Caco-2 (cell line): ENCODE measurements at regions not wholly inside any gene's neighbourhood (a gene's known extent, or its start where the extent isn't known, plus 50 kb on each side); places are given as distances from the start of the nearest gene placed in this dataset.

Experiments
- BruUV-seq: library from RNA; stranded (reverse); fragments of 400-500 nt; replicated peaks from 2 replicates; lab custom pipeline; 2021; lab: Mats Ljungman, UMichigan
- CTCF ChIA-PET: fragments of 300-600 bp; sonication (Branson Sonifier 250); formaldehyde crosslinking; loops from one replicate; lab custom pipeline; 2022; ENCODE audit warnings: antibody characterized with exemption; lab: Charles Lee
- POLR2A ChIA-PET: fragments of 300-600 bp; sonication (Branson Sonifier 250); formaldehyde crosslinking; loops from one replicate; lab custom pipeline; 2022; ENCODE audit warnings: antibody characterized with exemption; lab: Charles Lee
- DNase-seq, 2 experiments: peaks; one replicate each; pipeline versions ENCODE4 v3.0.0 to v3.0.0-alpha.2; 2020 to 2022
- H3K27me3 ChIP-seq: replicated peaks from 2 replicates; pipeline ENCODE4 v1.6.0; 2011; ENCODE audit warnings: low read length; ENCODE audit not compliant: control insufficient read depth, insufficient read depth
- H3K36me3 ChIP-seq: 2 replicates; pipeline ENCODE4 v1.5.1; 2011; ENCODE audit warnings: low read length; ENCODE audit not compliant: control insufficient read depth, insufficient read depth
- H3K4me1 ChIP-seq: fragments of 250-450 bp; sonication (Bioruptor Pico); 2 replicates; pipeline ENCODE4 v1.5.1; 2020; ENCODE audit warnings: mild to moderate bottlenecking
- H3K4me3 ChIP-seq: 2 replicates; pipeline ENCODE4 v1.5.1; 2011; ENCODE audit warnings: low read depth, mild to moderate bottlenecking, control low read depth, low read length
- H3K9me3 ChIP-seq: fragments of 250-450 bp; sonication (Bioruptor Pico); 2 replicates; pipeline ENCODE4 v1.5.1; 2020; ENCODE audit warnings: mild to moderate bottlenecking, moderate library complexity
- H3K27ac Mint-ChIP-seq: one replicate; pipeline ENCODE4 v1.8.0; 2022; ENCODE audit warnings: mixed read lengths; ENCODE audit not compliant: unreplicated experiment
- H3K27me3 Mint-ChIP-seq: one replicate; pipeline ENCODE4 v1.8.0; 2022; ENCODE audit warnings: mixed read lengths; ENCODE audit not compliant: insufficient read depth, unreplicated experiment
- H3K36me3 Mint-ChIP-seq: one replicate; pipeline ENCODE4 v1.8.0; 2022; ENCODE audit warnings: mild to moderate bottlenecking, mixed read lengths; ENCODE audit not compliant: insufficient read depth, unreplicated experiment
- H3K4me1 Mint-ChIP-seq: one replicate; pipeline ENCODE4 v1.8.0; 2022; ENCODE audit warnings: low read depth, mixed read lengths; ENCODE audit not compliant: unreplicated experiment
- H3K4me3 Mint-ChIP-seq: one replicate; pipeline ENCODE4 v1.8.0; 2022; ENCODE audit warnings: mild to moderate bottlenecking, moderate library complexity, mixed read lengths; ENCODE audit not compliant: unreplicated experiment
- H3K9me3 Mint-ChIP-seq: one replicate; pipeline ENCODE4 v1.8.0; 2022; ENCODE audit warnings: mixed read lengths; ENCODE audit not compliant: unreplicated experiment
- CTCF ChIP-seq, 2 experiments: fragments of 200-600 bp in 1 of 2; IDR thresholded peaks; 1 replicate in 1 of 2; 2 replicates in 1 of 2; pipeline versions ENCODE4 v1.5.1 to v1.8.0; 2011 to 2022; ENCODE audit warnings: antibody characterized with exemption in 1 of 2, control low read depth in 1 of 2, inconsistent platforms in 1 of 2, low read depth in 1 of 2, low read length in 1 of 2, mild to moderate bottlenecking in 1 of 2, moderate library complexity in 1 of 2; ENCODE audit not compliant: insufficient read depth in 1 of 2, severe bottlenecking in 1 of 2, unreplicated experiment in 1 of 2
- intact Hi-C: fragments of 100-400 bp; cut with micrococcal nuclease; formaldehyde crosslinking; loops from one replicate; pipeline ENCODE4 v1.10.0; 2022; ENCODE audit not compliant: unreplicated experiment

- Mint-ChIP-seq H3K36me3 (no peaks in the 10 kb centered on the region), H3K27me3 (no peaks in the 10 kb centered on the region), H3K4me1 (no peaks in the 10 kb centered on the region), H3K4me3 (no peak overlapping the region), H3K27ac (no peak overlapping the region), H3K9me3 (peaks cover 2% of the 10 kb centered on the region)
- intact Hi-C loops: no loop called here
- no TSS peak for BruUV-seq
- H3K9me3 ChIP-seq: no peaks in the 10 kb centered on the region
- DNase-seq: no peak
- TF ChIP-seq CTCF (IDR thresholded peaks at IDR 0.05; ENCODE audit: insufficient read depth in 1 of 2, low read depth in 1 of 2, low read length in 1 of 2, severe bottlenecking in 1 of 2, unreplicated experiment in 1 of 2): no peak
- ChIA-PET CTCF (no interaction called here), POLR2A (no interaction called here)
- H3K36me3 ChIP-seq: no peaks in the 10 kb centered on the region
- H3K4me3 ChIP-seq: no peak overlapping the region
- H3K4me1 ChIP-seq: no peaks in the 10 kb centered on the region
- no peaks in the 10 kb centered on the region for H3K27me3 ChIP-seq
Measured at GRCh38 chr12:126083926-126084325, 1018.7 kb downstream of the AACS start.

- CTCF ChIA-PET: no interaction called here
- H3K9me3 Mint-ChIP-seq: peaks cover 7% of the 10 kb centered on the region
- no peak for TF ChIP-seq CTCF (IDR thresholded peaks at IDR 0.05; ENCODE audit: insufficient read depth in 1 of 2, low read depth in 1 of 2, low read length in 1 of 2, severe bottlenecking in 1 of 2, unreplicated experiment in 1 of 2)
- no peaks in the 10 kb centered on the region for H3K4me1 ChIP-seq
- H3K36me3 Mint-ChIP-seq: no peaks in the 10 kb centered on the region
- no peaks in the 10 kb centered on the region for H3K36me3 ChIP-seq
- no peaks in the 10 kb centered on the region for H3K4me1 Mint-ChIP-seq
- H3K27ac Mint-ChIP-seq: no peak overlapping the region
- H3K4me3 Mint-ChIP-seq: no peak overlapping the region
- DNase-seq: no peak
- H3K27me3 Mint-ChIP-seq: no peaks in the 10 kb centered on the region
- POLR2A ChIA-PET: no interaction called here
- no peak overlapping the region for H3K4me3 ChIP-seq
- H3K27me3 ChIP-seq: no peaks in the 10 kb centered on the region
- intact Hi-C loops: no loop called here
- BruUV-seq: no TSS peak
- H3K9me3 ChIP-seq: no peaks in the 10 kb centered on the region
Measured at GRCh38 chr12:126084480-126084879, 1019.2 kb downstream of the AACS start.

- H3K27me3 ChIP-seq: no peaks in the 10 kb centered on the region
- no peaks in the 10 kb centered on the region for H3K4me1 ChIP-seq
- CTCF ChIA-PET: no interaction called here
- Mint-ChIP-seq H3K9me3 (peaks cover 13% of the 10 kb centered on the region), H3K4me1 (no peaks in the 10 kb centered on the region), H3K27ac (no peak overlapping the region), H3K4me3 (no peak overlapping the region), H3K27me3 (no peaks in the 10 kb centered on the region), H3K36me3 (no peaks in the 10 kb centered on the region)
- POLR2A ChIA-PET: no interaction called here
- TF ChIP-seq CTCF (IDR thresholded peaks at IDR 0.05; ENCODE audit: insufficient read depth in 1 of 2, low read depth in 1 of 2, low read length in 1 of 2, severe bottlenecking in 1 of 2, unreplicated experiment in 1 of 2): no peak
- BruUV-seq: no TSS peak
- no peaks in the 10 kb centered on the region for H3K9me3 ChIP-seq
- DNase-seq: no peak
- H3K4me3 ChIP-seq: no peak overlapping the region
- intact Hi-C loops: no loop called here
- H3K36me3 ChIP-seq: no peaks in the 10 kb centered on the region
Measured at GRCh38 chr12:126086242-126086641, 1021.0 kb downstream of the AACS start.
